22Rv1 (cell line): ENCODE measurements at regions not wholly inside any gene's neighbourhood (a gene's known extent, or its start where the extent isn't known, plus 50 kb on each side); places are given as distances from the start of the nearest gene placed in this dataset.

ENCODE experiments used
- CTCF ChIP-seq: fragments of 450-650 bp; IDR thresholded peaks from 2 replicates; pipeline ENCODE4 v1.5.1; 2017; ENCODE audit warnings: mild to moderate bottlenecking
- ZFX ChIP-seq: fragments of 450-650 bp; IDR thresholded peaks from 2 replicates; pipeline ENCODE4 v1.6.1; 2017; ENCODE audit warnings: antibody characterized with exemption, borderline replicate concordance

- TF ChIP-seq CTCF (no peak), ZFX (no peak)
These were observed 251.4 kb upstream of the TCF4 start for GRCh38 chr18:55839343-55839742.
